Stimulated activated CD4-positive, alpha-beta T cell treated with anti-CD3 and anti-CD28 coated beads, Interleukin-12 subunit alpha, Interleukin-12 subunit beta, amount 100 ng/mL, for 24 hours (primary cell): ENCODE measurements at regions not wholly inside any gene's neighbourhood (a gene's known extent, or its start where the extent isn't known, plus 50 kb on each side); places are given as distances from the start of the nearest gene placed in this dataset.
A peak's percentile ranks its signal among the peaks of the same experiment; 100 is the strongest.
"Not testable (repeated sequence)": the region's sequence is repeated elsewhere in the genome, so short reads cannot be mapped to it uniquely, and the experiment has no call there.

Source experiments
- DNase-seq, 2 experiments: peaks; one replicate each; pipeline ENCODE4 v3.0.0-alpha.2; 2020; ENCODE audit warnings: low read depth in 2 of 2

GRCh38 chr2:87456477-87457128 lies 291.3 kb upstream of the PLGLB2 start:
- not testable (repeated sequence) for DNase-seq

GRCh38 chr2:87457129-87457499 lies 290.8 kb upstream of the PLGLB2 start:
- not testable (repeated sequence) for DNase-seq

GRCh38 chr2:87458938-87459337 lies 288.9 kb upstream of the PLGLB2 start:
- not testable (repeated sequence) for DNase-seq

GRCh38 chr2:87460104-87460503 lies 287.8 kb upstream of the PLGLB2 start:
- not testable (repeated sequence) for DNase-seq

DNA sequence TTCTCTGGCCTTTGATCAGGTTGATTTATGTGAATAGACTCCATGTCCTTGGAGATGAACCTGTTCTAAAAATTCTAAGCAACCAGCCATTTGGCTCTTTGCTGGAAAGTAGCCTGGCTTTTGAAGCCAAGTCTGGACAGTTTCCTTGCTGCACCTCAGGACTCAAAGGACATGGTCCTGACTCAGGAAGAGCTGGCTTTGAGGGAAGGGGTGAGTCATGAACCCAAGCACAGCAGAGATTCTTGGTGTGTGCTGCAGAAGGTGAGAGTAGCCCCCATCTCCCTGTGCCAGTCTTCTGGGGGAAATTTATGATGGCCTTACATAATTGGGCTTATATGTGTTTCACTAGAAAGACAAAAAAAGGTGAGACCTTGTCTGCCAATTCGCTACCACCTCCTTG lies 287.2 kb upstream of the PLGLB2 start:
- not testable (repeated sequence) for DNase-seq

- DNase-seq, result not testable (repeated sequence)
Measured at GRCh38 chr2:87461671-87462070, 286.2 kb upstream of the PLGLB2 start.

DNA sequence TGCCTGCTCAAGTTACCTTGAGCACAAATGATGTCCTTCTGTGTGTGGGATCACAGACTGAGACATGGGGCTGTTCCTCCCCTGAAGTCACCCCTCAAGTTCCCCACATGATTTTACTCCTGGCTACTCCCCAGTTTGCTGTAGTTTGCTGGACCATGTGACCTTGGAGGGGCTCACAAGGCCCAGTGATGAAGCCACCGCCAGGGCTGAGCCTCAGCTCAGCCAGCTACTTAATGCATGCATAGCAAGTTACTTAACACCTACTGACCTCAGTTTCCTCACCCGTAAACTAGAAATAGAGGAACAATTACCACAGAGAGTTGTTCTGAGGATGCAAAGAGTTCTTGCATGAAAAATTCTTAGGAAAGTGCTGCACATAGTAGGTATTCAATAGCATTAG lies 283.7 kb upstream of the PLGLB2 start:
- DNase-seq, result not testable (repeated sequence)

DNA sequence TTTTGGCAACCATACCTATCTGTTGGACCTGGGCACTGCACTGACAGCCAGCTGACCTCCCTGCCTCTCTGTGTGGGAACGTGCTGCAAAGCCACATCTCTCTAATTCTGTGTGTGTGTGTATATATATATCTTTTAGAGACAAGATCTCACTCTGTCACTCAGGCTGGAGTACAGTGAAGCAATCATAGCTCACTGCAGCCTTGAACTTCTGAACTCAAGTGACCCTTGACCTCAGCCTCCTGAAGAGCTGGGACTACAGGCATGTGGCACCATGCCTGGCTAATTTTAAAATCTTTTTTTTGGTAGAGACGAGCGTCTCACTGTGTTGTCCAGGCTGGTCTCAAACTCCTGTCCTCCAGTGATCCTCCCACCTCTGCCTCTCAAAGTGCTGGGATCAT lies 282.2 kb upstream of the PLGLB2 start:
- not testable (repeated sequence) for DNase-seq

- DNase-seq, result peak; percentile 51 to 67
Measured at GRCh38 chr2:87466591-87467120, 281.2 kb upstream of the PLGLB2 start.

- DNase-seq, result not testable (repeated sequence)
Measured at GRCh38 chr2:87468429-87468981, 279.4 kb upstream of the PLGLB2 start.

DNA sequence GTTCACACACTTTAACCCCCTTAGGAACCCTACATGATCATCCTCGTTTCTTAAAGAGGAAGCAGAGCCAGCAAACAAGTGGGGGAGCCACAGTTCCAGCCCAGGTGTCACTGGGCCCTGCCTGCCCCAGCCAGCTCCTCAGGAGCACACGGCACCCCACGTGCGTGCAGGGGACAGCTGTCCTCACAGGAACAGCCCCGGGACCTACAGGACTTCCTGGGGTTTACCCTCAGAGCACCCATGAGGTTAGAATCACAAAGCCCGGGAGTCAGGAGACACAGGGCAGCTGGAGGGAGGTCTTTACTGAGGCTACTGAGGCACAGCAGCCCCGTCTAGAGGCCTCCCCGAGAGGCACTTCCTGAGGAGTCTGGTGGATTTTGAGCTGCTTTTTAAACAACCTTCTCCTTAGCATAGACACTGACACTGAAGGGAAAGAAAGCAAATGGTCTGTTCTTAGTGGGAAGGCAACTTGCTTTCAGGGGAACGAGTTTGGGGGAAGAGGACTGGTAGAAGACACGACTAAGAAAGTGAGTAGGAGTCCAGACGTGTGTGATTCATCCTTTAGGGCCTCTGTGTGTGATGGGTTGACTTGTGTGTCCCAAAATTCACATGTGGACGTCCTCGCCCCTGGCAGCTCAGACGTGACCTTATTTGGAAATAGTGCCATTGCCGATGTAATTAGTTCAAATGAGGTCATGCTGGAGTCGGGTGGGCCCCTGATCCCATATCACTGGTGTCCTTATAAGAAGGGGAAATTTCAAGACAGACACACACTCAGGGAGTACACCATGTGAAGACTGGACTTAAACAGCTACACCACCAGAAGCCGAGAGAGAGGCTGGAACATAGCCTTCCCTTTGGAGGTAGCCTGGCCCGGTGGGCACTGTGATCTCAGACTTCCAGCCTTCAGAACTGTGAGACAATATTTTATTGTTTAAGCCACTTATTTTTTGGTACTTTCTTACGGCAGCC lies 278.4 kb upstream of the PLGLB2 start:
- DNase-seq, result peak; percentile 31 to 39

DNA sequence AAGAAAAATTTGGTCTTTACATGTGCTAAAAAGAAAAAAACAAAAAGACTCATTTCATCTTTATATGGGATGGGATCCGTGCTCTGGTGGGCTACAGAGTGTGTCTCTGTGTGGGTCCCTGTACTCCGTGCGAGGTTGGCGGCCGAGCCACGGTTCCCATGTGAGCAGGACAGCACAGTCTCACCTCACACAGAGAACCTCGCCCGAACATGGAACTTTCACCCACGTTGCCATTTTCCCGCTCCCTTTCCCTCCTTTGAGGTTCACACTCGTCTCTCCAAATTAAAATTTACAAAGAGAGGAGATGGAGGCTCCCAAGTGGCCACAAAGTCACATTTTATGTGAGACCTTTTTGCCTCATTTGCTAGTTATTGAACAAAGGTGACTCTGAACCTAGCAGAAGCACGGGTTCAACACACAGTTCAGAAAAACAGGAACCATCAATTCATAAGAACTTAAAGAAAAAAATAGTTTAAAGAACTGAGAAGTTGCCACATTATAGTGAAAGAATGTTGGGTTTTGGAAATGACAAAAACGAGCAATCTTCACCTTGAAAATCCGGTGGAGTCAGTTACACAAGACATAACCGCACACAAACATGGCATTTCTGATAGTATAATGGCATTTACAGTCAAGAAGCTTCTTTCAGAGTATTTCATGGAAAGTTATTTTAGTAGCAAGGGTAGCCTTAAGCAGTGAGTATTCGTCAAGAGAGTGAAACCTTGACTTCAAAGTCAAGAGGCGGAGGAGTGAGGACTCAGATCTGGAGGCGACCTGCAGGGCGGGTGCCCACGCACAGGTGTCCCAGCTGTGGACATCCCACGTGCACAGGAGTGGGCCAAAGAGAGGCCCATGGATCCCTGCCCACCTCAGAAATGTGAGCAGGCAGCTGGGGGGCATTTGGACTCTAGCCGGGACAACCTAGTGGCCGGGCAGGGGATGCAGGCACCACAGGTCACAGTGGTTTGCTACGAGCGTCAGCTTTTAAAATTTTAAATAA lies 277.2 kb upstream of the PLGLB2 start:
- DNase-seq, result peak; percentile 30 to 50

- not testable (repeated sequence) for DNase-seq
Measured at GRCh38 chr2:87471478-87471877, 276.4 kb upstream of the PLGLB2 start.

GRCh38 chr2:87476223-87476872 lies 271.5 kb upstream of the PLGLB2 start:
- DNase-seq, result not testable (repeated sequence)

GRCh38 chr2:87476936-87477335 lies 271.0 kb upstream of the PLGLB2 start:
- not testable (repeated sequence) for DNase-seq

GRCh38 chr2:87477669-87478428 lies 270.0 kb upstream of the PLGLB2 start:
- not testable (repeated sequence) for DNase-seq

DNA sequence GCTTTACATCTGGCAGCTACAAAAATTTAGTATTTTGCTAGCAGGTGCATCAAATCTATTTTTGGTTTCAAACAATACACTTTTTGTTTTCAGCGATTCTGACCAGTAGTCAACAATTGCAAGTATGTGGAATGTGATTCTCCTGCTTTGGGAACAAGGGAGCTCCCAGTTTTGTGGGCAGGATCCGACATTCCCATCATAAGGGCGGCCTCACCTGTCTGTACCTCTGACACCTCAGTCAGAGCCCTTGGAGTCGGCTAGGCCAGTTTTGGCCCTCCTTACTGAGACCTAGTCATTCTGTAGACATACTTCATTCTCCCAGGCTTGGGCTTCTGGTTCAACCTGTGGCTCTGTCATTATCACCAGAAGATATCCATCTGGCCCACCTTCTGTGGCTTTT lies 269.0 kb upstream of the PLGLB2 start:
- DNase-seq, result not testable (repeated sequence)

DNA sequence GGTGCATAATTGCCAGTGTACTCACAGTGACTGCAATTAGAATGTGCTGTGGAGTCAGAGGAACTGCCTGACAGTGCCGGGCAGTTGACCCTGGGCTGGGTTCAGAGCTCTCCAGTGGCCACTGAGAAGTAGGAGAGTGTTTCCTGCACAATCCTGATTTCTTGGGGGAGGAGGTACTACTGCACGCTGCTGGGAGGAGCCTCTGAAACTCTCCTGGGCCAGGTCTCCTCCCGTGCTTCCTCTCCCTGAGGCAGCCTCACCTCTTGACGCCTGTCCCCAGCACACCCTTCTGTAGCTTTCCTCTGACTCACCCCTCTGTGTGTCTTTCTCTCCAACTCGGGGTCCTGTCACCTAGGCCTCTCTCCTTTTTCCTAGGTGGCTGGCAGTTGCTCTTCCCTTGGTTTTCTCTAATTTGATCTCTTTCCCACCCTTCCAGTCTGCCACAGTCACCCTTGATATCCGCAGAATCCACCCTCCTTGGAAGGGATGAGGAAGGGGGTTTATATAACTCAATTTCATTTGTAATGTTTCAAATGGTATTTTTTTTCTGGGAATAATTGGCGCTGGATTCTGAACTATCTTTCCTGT lies 264.7 kb upstream of the PLGLB2 start:
- not testable (repeated sequence) for DNase-seq

- DNase-seq, result not testable (repeated sequence)
Measured at GRCh38 chr2:87484363-87484762, 263.5 kb upstream of the PLGLB2 start.
